K562 (cell line): ENCODE measurements at regions not wholly inside any gene's neighbourhood (a gene's known extent, or its start where the extent isn't known, plus 50 kb on each side); places are given as distances from the start of the nearest gene placed in this dataset.

Experiments
- ELF4 ChIP-seq: fragments of 450-650 bp; formaldehyde crosslinking; IDR thresholded peaks from 2 replicates; pipeline ENCODE4 v1.4.0; 2022; ENCODE audit warnings: missing genetic modification characterization
- GABPA ChIP-seq: fragments of 200-800 bp; sonication (Bioruptor generic); conservative IDR thresholded peaks from 2 replicates; pipeline ENCODE4 v1.6.1; 2016; ENCODE audit warnings: low read depth, missing genetic modification characterization, missing compliant biosample characterization
- KDM1A ChIP-seq, 2 experiments: fragments of 450-650 bp; IDR thresholded peaks; 2 replicates each; pipeline ENCODE4 v1.6.1; 2016; ENCODE audit warnings: mild to moderate bottlenecking in 2 of 2
- ZNF586 ChIP-seq: fragments of 450-650 bp; formaldehyde crosslinking; conservative IDR thresholded peaks from 2 replicates; pipeline ENCODE4 v1.4.0; 2020; ENCODE audit warnings: mild to moderate bottlenecking, moderate library complexity
- TF ChIP-seq, protein P1 (sequence below), 2 experiments: fragments of 450-650 bp in 1 of 2; sonication (generic) in 1 of 2; formaldehyde crosslinking; conservative IDR thresholded peaks; 2 replicates each; pipeline versions ENCODE4 v1.4.0 to v1.8.1; 2020 to 2022; ENCODE audit warnings: mild to moderate bottlenecking in 1 of 2, missing genetic modification reagents in 1 of 2
- TF ChIP-seq, protein P2 (sequence below): fragments of 250-450 bp; sonication (Bioruptor Pico); IDR thresholded peaks from 2 replicates; pipeline ENCODE4 v1.8.0; 2021; ENCODE audit warnings: borderline replicate concordance, mild to moderate bottlenecking, moderate library complexity; ENCODE audit not compliant: poor library complexity, severe bottlenecking

DNA sequence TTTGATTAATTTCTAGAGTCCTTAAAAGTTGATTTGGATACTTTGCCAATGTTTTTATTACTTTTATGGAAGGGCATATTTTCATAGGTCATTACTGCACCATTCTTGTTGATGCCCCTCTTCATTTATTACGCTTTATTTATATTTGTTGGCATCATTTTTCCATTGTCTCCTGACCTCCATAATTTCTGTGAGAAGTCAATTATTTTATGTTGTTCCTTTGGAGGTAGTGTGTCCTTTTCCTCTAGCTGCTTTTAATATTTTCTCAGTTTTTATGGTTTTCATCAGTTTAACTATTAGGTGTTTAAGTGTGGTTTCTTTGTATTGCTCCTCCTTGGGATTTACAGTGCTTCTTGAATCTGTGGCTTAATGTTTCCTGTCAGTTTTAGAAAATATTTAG, 134.9 kb downstream of the SAMD9 start:
- TF ChIP-seq KDM1A (IDR thresholded peaks at IDR 0.05) (no peak), ZNF586 (no peak), GABPA (tag) (no peak), ELF4 (CRISPR knock-in tag) (no peak)
- TF ChIP-seq, protein P1, sequence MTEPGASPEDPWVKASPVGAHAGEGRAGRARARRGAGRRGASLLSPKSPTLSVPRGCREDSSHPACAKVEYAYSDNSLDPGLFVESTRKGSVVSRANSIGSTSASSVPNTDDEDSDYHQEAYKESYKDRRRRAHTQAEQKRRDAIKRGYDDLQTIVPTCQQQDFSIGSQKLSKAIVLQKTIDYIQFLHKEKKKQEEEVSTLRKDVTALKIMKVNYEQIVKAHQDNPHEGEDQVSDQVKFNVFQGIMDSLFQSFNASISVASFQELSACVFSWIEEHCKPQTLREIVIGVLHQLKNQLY (CRISPR knock-in tag; conservative IDR thresholded peaks at IDR 0.05), result no peak
- TF ChIP-seq, protein P2, sequence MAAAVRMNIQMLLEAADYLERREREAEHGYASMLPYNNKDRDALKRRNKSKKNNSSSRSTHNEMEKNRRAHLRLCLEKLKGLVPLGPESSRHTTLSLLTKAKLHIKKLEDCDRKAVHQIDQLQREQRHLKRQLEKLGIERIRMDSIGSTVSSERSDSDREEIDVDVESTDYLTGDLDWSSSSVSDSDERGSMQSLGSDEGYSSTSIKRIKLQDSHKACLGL (CRISPR knock-in tag), result no peak
